ENCODE measurements at regions not wholly inside any gene's neighbourhood (a gene's known extent, or its start where the extent isn't known, plus 50 kb on each side); places are given as distances from the start of the nearest gene placed in this dataset.
"Not testable (repeated sequence)": the region's sequence is repeated elsewhere in the genome, so short reads cannot be mapped to it uniquely, and the experiment has no call there.

DNA sequence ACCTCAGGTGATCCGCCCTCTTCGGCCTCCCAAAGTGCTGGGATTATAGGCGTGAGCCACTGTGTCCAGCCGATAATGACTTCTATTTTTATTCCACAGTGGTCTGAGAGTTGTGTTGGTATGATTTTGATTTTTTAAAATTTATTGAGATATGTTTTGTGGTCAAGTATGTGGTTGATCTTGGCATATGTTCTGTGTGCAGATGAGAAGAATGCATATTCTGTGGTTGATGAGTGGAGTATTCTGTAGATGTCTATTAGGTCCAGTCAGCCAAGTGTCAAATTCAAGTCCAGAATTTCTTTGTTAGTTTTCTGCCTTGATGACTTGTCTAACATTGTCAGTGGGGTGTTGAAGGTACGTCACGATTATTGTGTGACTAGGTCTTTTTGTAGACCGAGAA, 338.2 kb upstream of the TARS1 start:
- Histone ChIP-seq H2AFZ (ENCODE audit: low read depth, low read length) (no peak overlapping the region), H3K79me2 (ENCODE audit: low read length) (no peaks in the 10 kb centered on the region), H4K20me1 (ENCODE audit: insufficient read depth, low read length) (no peaks in the 10 kb centered on the region), H3K27me3 (ENCODE audit: low read depth, low read length) (no peaks in the 10 kb centered on the region), H3K4me1 (ENCODE audit: low read length) (no peaks in the 10 kb centered on the region), H3K27ac (ENCODE audit: low read length) (no peak overlapping the region), H3K4me2 (ENCODE audit: low read length) (no peak overlapping the region), H3K36me3 (replicated peaks; ENCODE audit: low read depth, low read length) (no peaks in the 10 kb centered on the region), H3K4me3 (ENCODE audit: low read length) (no peak overlapping the region), H3K9me3 (ENCODE audit: insufficient read depth, low read length) (no peaks in the 10 kb centered on the region), H3K9ac (ENCODE audit: low read length) (no peak overlapping the region)
- TF ChIP-seq EZH2phosphoT487 (IDR thresholded peaks at IDR 0.05; ENCODE audit: low read depth): no peak
- TF ChIP-seq, protein P1, sequence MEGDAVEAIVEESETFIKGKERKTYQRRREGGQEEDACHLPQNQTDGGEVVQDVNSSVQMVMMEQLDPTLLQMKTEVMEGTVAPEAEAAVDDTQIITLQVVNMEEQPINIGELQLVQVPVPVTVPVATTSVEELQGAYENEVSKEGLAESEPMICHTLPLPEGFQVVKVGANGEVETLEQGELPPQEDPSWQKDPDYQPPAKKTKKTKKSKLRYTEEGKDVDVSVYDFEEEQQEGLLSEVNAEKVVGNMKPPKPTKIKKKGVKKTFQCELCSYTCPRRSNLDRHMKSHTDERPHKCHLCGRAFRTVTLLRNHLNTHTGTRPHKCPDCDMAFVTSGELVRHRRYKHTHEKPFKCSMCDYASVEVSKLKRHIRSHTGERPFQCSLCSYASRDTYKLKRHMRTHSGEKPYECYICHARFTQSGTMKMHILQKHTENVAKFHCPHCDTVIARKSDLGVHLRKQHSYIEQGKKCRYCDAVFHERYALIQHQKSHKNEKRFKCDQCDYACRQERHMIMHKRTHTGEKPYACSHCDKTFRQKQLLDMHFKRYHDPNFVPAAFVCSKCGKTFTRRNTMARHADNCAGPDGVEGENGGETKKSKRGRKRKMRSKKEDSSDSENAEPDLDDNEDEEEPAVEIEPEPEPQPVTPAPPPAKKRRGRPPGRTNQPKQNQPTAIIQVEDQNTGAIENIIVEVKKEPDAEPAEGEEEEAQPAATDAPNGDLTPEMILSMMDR (IDR thresholded peaks at IDR 0.05; ENCODE audit: low read depth, low read length): no peak

DNA sequence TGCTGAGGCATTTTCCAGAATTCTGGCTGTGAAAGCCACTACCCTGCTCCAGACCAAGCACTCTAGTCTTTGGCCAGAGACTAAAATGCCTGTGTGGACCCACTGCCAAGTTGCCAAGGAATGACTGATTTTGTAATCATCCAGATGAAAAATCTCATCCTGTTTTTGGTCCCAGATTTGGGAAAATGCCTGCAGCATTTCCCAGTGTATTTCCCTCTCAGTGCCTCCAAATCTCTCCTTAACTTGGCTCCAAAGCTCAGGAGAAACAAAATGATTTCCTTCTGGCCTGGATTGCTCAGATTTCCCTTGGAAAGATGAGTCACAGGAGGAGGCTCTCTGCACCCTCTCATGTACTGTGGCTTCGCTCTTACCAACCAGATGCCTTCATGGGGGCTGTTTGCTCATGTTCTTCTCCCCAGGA, 335.2 kb upstream of the TARS1 start:
- TF ChIP-seq, protein P1 (IDR thresholded peaks at IDR 0.05; ENCODE audit: low read depth, low read length): no peak
- no peak for TF ChIP-seq EZH2phosphoT487 (IDR thresholded peaks at IDR 0.05; ENCODE audit: low read depth)
- H3K36me3 ChIP-seq (replicated peaks; ENCODE audit: low read depth, low read length): no peaks in the 10 kb centered on the region
- H3K4me1 ChIP-seq (ENCODE audit: low read length): no peaks in the 10 kb centered on the region
- no peaks in the 10 kb centered on the region for H3K27me3 ChIP-seq (ENCODE audit: low read depth, low read length)
- no peak overlapping the region for H2AFZ ChIP-seq (ENCODE audit: low read depth, low read length)
- no peak overlapping the region for H3K4me2 ChIP-seq (ENCODE audit: low read length)
- no peak overlapping the region for H3K27ac ChIP-seq (ENCODE audit: low read length)
- H4K20me1 ChIP-seq (ENCODE audit: insufficient read depth, low read length): no peaks in the 10 kb centered on the region
- H3K9me3 ChIP-seq (ENCODE audit: insufficient read depth, low read length): no peaks in the 10 kb centered on the region
- H3K4me3 ChIP-seq (ENCODE audit: low read length): no peak overlapping the region
- no peaks in the 10 kb centered on the region for H3K79me2 ChIP-seq (ENCODE audit: low read length)
- no peak overlapping the region for H3K9ac ChIP-seq (ENCODE audit: low read length)

DNA sequence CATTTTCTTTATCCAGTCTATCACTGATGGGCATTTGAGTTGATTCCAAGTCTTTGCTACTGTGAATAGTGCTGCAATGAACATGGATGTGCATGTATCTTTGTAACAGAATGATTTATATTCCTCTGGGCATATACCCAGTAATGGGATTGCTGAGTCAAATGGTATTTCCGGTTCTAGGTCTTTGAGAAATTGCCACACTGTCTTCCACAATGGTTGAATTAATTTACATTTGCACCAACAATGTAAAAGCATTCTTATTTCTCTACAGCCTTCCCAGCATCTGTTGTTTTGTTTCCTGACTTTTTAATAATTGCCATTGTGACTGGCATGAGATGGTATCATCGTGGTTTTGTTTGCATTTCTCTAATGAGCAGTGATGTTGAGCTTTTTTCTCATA, 330.3 kb upstream of the TARS1 start:
- not testable (repeated sequence) for H3K36me3 ChIP-seq (replicated peaks; ENCODE audit: low read depth, low read length); H3K27ac ChIP-seq (ENCODE audit: low read length); H3K4me3 ChIP-seq (ENCODE audit: low read length); H3K4me2 ChIP-seq (ENCODE audit: low read length); H3K4me1 ChIP-seq (ENCODE audit: low read length); H4K20me1 ChIP-seq (ENCODE audit: insufficient read depth, low read length); H3K27me3 ChIP-seq (ENCODE audit: low read depth, low read length); H2AFZ ChIP-seq (ENCODE audit: low read depth, low read length); H3K9me3 ChIP-seq (ENCODE audit: insufficient read depth, low read length); H3K9ac ChIP-seq (ENCODE audit: low read length); H3K79me2 ChIP-seq (ENCODE audit: low read length)

DNA sequence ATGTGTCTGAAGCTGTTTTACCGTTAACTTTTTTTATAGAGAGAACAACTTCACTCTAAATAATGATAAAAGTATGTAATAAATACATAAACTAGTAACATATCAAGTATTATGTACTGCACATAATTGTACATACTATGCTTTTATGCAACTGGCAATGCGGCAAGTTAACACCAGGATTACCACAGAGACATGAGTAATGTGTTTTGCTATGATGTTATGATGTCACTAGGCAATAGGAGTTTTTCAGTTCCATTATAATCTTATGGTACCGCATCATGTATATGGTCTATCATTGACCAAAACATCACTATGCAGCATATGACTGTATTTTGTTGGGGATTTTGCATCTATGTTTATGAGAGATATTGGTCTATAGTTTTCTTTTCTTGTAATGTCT, 326.4 kb upstream of the TARS1 start:
- Histone ChIP-seq H4K20me1 (ENCODE audit: insufficient read depth, low read length) (no peaks in the 10 kb centered on the region), H3K4me1 (ENCODE audit: low read length) (no peaks in the 10 kb centered on the region), H3K79me2 (ENCODE audit: low read length) (no peaks in the 10 kb centered on the region), H3K4me2 (ENCODE audit: low read length) (no peak overlapping the region), H3K4me3 (ENCODE audit: low read length) (no peak overlapping the region), H3K9ac (ENCODE audit: low read length) (no peak overlapping the region), H3K9me3 (ENCODE audit: insufficient read depth, low read length) (no peaks in the 10 kb centered on the region), H3K27me3 (ENCODE audit: low read depth, low read length) (no peaks in the 10 kb centered on the region), H2AFZ (ENCODE audit: low read depth, low read length) (no peak overlapping the region), H3K36me3 (replicated peaks; ENCODE audit: low read depth, low read length) (no peaks in the 10 kb centered on the region), H3K27ac (ENCODE audit: low read length) (no peak overlapping the region)
- TF ChIP-seq, protein P1 (IDR thresholded peaks at IDR 0.05; ENCODE audit: low read depth, low read length): no peak
- TF ChIP-seq EZH2phosphoT487 (IDR thresholded peaks at IDR 0.05; ENCODE audit: low read depth): no peak

DNA sequence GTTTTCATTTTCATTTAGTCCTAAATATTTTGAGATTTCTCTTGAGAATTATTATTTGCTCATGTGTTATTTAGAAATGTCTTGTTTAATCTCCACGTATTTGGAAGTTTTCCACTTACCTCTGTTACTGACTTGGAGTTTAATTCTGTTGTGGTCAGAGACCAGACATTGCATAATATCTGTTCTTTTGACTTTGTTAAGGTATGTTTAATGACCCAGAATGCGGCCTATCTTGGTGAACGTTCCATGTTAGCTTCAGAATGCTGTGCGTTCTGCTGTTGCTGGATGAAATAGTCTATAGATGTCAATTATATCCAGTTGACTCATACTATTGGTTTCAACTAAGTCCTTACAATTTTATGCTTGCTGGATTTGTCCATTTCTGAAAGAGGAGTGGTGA, 325.3 kb upstream of the TARS1 start:
- H3K4me3 ChIP-seq (ENCODE audit: low read length): no peak overlapping the region
- no peaks in the 10 kb centered on the region for H4K20me1 ChIP-seq (ENCODE audit: insufficient read depth, low read length)
- no peak overlapping the region for H3K27ac ChIP-seq (ENCODE audit: low read length)
- H2AFZ ChIP-seq (ENCODE audit: low read depth, low read length): no peak overlapping the region
- H3K4me2 ChIP-seq (ENCODE audit: low read length): no peak overlapping the region
- H3K9me3 ChIP-seq (ENCODE audit: insufficient read depth, low read length): no peaks in the 10 kb centered on the region
- no peaks in the 10 kb centered on the region for H3K4me1 ChIP-seq (ENCODE audit: low read length)
- H3K9ac ChIP-seq (ENCODE audit: low read length): no peak overlapping the region
- H3K27me3 ChIP-seq (ENCODE audit: low read depth, low read length): no peaks in the 10 kb centered on the region
- TF ChIP-seq, protein P1 (IDR thresholded peaks at IDR 0.05; ENCODE audit: low read depth, low read length): no peak
- TF ChIP-seq EZH2phosphoT487 (IDR thresholded peaks at IDR 0.05; ENCODE audit: low read depth): no peak
- H3K36me3 ChIP-seq (replicated peaks; ENCODE audit: low read depth, low read length): no peaks in the 10 kb centered on the region
- no peaks in the 10 kb centered on the region for H3K79me2 ChIP-seq (ENCODE audit: low read length)
